Neural cell (in vitro differentiated cells): ENCODE measurements at regions not wholly inside any gene's neighbourhood (a gene's known extent, or its start where the extent isn't known, plus 50 kb on each side); places are given as distances from the start of the nearest gene placed in this dataset.

Experiments
- CTCF ChIP-seq: fragments of 450-650 bp; IDR thresholded peaks from 2 replicates; pipeline ENCODE4 v1.5.1; 2014; ENCODE audit warnings: antibody characterized with exemption, mild to moderate bottlenecking, moderate library complexity; ENCODE audit not compliant: poor library complexity, severe bottlenecking
- EP300 ChIP-seq: fragments of 450-650 bp; conservative IDR thresholded peaks from 2 replicates; pipeline ENCODE4 v1.6.1; 2014; ENCODE audit warnings: antibody characterized with exemption, mild to moderate bottlenecking, moderate library complexity; ENCODE audit not compliant: poor library complexity, severe bottlenecking
- EZH2 ChIP-seq: fragments of 200-600, 300-800 bp; shearing (Covaris generic), sonication (generic); IDR thresholded peaks from 2 replicates; pipeline ENCODE4 v1.6.1; 2014; ENCODE audit warnings: antibody characterized with exemption, low read length, borderline replicate concordance, mild to moderate bottlenecking; ENCODE audit not compliant: insufficient read depth, poor library complexity, severe bottlenecking
- MXI1 ChIP-seq: fragments of 450-650 bp; conservative IDR thresholded peaks from 2 replicates; pipeline ENCODE4 v1.6.1; 2014; ENCODE audit warnings: antibody characterized with exemption, mild to moderate bottlenecking; ENCODE audit not compliant: poor library complexity, severe bottlenecking
- POLR2AphosphoS5 ChIP-seq: IDR thresholded peaks from 2 replicates; pipeline ENCODE4 v1.6.1; 2012
- RAD21 ChIP-seq: fragments of 450-650 bp; conservative IDR thresholded peaks from 2 replicates; pipeline ENCODE4 v1.6.1; 2014; ENCODE audit warnings: antibody characterized with exemption, mild to moderate bottlenecking, moderate library complexity
- REST ChIP-seq: IDR thresholded peaks from 2 replicates; pipeline ENCODE4 v1.6.1; 2012; ENCODE audit warnings: borderline replicate concordance
- SMC3 ChIP-seq: fragments of 450-650 bp; conservative IDR thresholded peaks from 2 replicates; pipeline ENCODE4 v1.6.1; 2014; ENCODE audit warnings: antibody characterized with exemption, mild to moderate bottlenecking, moderate library complexity; ENCODE audit not compliant: poor library complexity
- TAF1 ChIP-seq: IDR thresholded peaks from 2 replicates; pipeline ENCODE4 v1.6.1; 2012; ENCODE audit warnings: low read depth

- TF ChIP-seq CTCF = no peak
- no peak for TF ChIP-seq EZH2
- TF ChIP-seq POLR2AphosphoS5 = no peak
- no peak for TF ChIP-seq MXI1
- TF ChIP-seq EP300 = no peak
- TF ChIP-seq TAF1 = no peak
- no peak for TF ChIP-seq REST
- TF ChIP-seq SMC3 = no peak
- TF ChIP-seq RAD21 = no peak
Observed at GRCh38 chr17:70365091-70365583, 195.8 kb downstream of the KCNJ2 start.
